ENCODE measurements at regions not wholly inside any gene's neighbourhood (a gene's known extent, or its start where the extent isn't known, plus 50 kb on each side); places are given as distances from the start of the nearest gene placed in this dataset.

DNA sequence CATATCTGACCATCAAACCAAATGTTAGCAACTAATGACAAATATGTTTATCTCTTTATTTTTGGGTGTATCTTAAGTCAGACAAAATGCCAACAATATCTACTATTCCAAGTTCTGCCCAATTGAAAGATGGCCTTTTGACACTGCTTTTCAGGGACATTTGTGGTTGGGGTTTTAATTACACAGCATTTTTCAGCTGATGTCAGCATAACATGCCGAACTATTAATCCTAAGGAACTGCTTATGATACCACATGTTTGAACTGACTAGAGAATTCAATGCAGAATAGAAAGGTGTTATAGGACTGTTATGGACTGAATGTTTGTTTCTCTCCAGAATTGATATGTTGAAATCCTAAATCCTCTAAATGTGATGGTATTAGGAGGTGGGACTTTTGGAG lies 445.1 kb downstream of the TMA16 start:
- TF ChIP-seq, protein P1, sequence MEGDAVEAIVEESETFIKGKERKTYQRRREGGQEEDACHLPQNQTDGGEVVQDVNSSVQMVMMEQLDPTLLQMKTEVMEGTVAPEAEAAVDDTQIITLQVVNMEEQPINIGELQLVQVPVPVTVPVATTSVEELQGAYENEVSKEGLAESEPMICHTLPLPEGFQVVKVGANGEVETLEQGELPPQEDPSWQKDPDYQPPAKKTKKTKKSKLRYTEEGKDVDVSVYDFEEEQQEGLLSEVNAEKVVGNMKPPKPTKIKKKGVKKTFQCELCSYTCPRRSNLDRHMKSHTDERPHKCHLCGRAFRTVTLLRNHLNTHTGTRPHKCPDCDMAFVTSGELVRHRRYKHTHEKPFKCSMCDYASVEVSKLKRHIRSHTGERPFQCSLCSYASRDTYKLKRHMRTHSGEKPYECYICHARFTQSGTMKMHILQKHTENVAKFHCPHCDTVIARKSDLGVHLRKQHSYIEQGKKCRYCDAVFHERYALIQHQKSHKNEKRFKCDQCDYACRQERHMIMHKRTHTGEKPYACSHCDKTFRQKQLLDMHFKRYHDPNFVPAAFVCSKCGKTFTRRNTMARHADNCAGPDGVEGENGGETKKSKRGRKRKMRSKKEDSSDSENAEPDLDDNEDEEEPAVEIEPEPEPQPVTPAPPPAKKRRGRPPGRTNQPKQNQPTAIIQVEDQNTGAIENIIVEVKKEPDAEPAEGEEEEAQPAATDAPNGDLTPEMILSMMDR (IDR thresholded peaks at IDR 0.05; ENCODE audit: low read depth, low read length): no peak
- no peak for TF ChIP-seq POLR2A (IDR thresholded peaks at IDR 0.05; ENCODE audit: extremely low read depth, insufficient read length)

Data from NB4 (cell line).